ENCODE measurements at regions not wholly inside any gene's neighbourhood (a gene's known extent, or its start where the extent isn't known, plus 50 kb on each side); places are given as distances from the start of the nearest gene placed in this dataset.

GRCh38 chr6:122061855-122062254 lies 337.6 kb upstream of the HSF2 start:
- Histone ChIP-seq H3K4me1 (ENCODE audit: control insufficient read depth in 4 of 4, insufficient read depth in 4 of 4, low read length in 3 of 4) (no peaks in the 10 kb centered on the region), H3K27ac (ENCODE audit: low read depth in 1 of 2, low read length in 2 of 2) (no peak overlapping the region), H3K36me3 (ENCODE audit: control insufficient read depth in 4 of 4, insufficient read depth in 3 of 4, low read depth in 1 of 4, low read length in 3 of 4) (no peaks in the 10 kb centered on the region), H3K4me3 (ENCODE audit: low read depth in 1 of 3, low read length in 3 of 3) (no peak overlapping the region), H3K27me3 (ENCODE audit: control insufficient read depth in 4 of 4, insufficient read depth in 4 of 4, low read length in 3 of 4) (no peaks in the 10 kb centered on the region), H3K9ac (ENCODE audit: low read depth in 1 of 2, low read length in 2 of 2) (no peak overlapping the region), H3K9me3 (ENCODE audit: control insufficient read depth in 4 of 4, low read length in 3 of 4) (no peaks in the 10 kb centered on the region)
- no peak for TF ChIP-seq GABPA (IDR thresholded peaks at IDR 0.05 in 1 of 2, conservative IDR thresholded peaks at IDR 0.05 in 1 of 2)
- no peak for TF ChIP-seq EGR1 (IDR thresholded peaks at IDR 0.05; ENCODE audit: low read depth in 2 of 2)
- TF ChIP-seq RAD21 (IDR thresholded peaks at IDR 0.05) = no peak
- no peak for TF ChIP-seq RXRA (IDR thresholded peaks at IDR 0.05)
- TF ChIP-seq REST (IDR thresholded peaks at IDR 0.05) = no peak
- no peak for TF ChIP-seq JUND (IDR thresholded peaks at IDR 0.05)
- TF ChIP-seq SP1 (IDR thresholded peaks at IDR 0.05) = no peak
- TF ChIP-seq TAF1 (conservative IDR thresholded peaks at IDR 0.05) = no peak
- TF ChIP-seq MAX (IDR thresholded peaks at IDR 0.05) = no peak
- 53% methylated on average over 3 of the region's 3 CpGs for WGBS
- DNase-seq (ENCODE audit: low spot score) = no peak

- Histone ChIP-seq H3K4me3 (ENCODE audit: low read depth in 1 of 3, low read length in 3 of 3) (no peak overlapping the region), H3K9me3 (ENCODE audit: control insufficient read depth in 4 of 4, low read length in 3 of 4) (no peaks in the 10 kb centered on the region), H3K27me3 (ENCODE audit: control insufficient read depth in 4 of 4, insufficient read depth in 4 of 4, low read length in 3 of 4) (no peaks in the 10 kb centered on the region), H3K9ac (ENCODE audit: low read depth in 1 of 2, low read length in 2 of 2) (no peak overlapping the region), H3K36me3 (ENCODE audit: control insufficient read depth in 4 of 4, insufficient read depth in 3 of 4, low read depth in 1 of 4, low read length in 3 of 4) (no peaks in the 10 kb centered on the region), H3K4me1 (ENCODE audit: control insufficient read depth in 4 of 4, insufficient read depth in 4 of 4, low read length in 3 of 4) (no peaks in the 10 kb centered on the region), H3K27ac (ENCODE audit: low read depth in 1 of 2, low read length in 2 of 2) (no peak overlapping the region)
- TF ChIP-seq RAD21 (IDR thresholded peaks at IDR 0.05) (no peak), RXRA (IDR thresholded peaks at IDR 0.05) (no peak), FOXA2 (IDR thresholded peaks at IDR 0.05) (no peak), EGR1 (IDR thresholded peaks at IDR 0.05; ENCODE audit: low read depth in 2 of 2) (no peak), HNF4A (conservative IDR thresholded peaks at IDR 0.05) (no peak), NR2F2 (IDR thresholded peaks at IDR 0.05) (no peak), GABPA (IDR thresholded peaks at IDR 0.05 in 1 of 2, conservative IDR thresholded peaks at IDR 0.05 in 1 of 2) (no peak), ATF3 (IDR thresholded peaks at IDR 0.05) (no peak), MAX (IDR thresholded peaks at IDR 0.05) (no peak), REST (IDR thresholded peaks at IDR 0.05) (no peak), JUND (IDR thresholded peaks at IDR 0.05) (no peak), YY1 (IDR thresholded peaks at IDR 0.05) (no peak), TAF1 (conservative IDR thresholded peaks at IDR 0.05) (no peak), CTCF (IDR thresholded peaks at IDR 0.05; ENCODE audit: low read depth, low read length, missing input control) (no peak), ZBTB33 (IDR thresholded peaks at IDR 0.05) (no peak), FOXA1 (IDR thresholded peaks at IDR 0.05) (no peak), SP1 (IDR thresholded peaks at IDR 0.05) (no peak), HNF4G (IDR thresholded peaks at IDR 0.05) (no peak)
- DNase-seq (ENCODE audit: low spot score) = no peak
- WGBS = 39% methylated on average over 4 of the region's 4 CpGs
Observed at GRCh38 chr6:122063076-122063475, 336.4 kb upstream of the HSF2 start.

Measured in liver (tissue), 8 donors.